ENCODE measurements at regions not wholly inside any gene's neighbourhood (a gene's known extent, or its start where the extent isn't known, plus 50 kb on each side); places are given as distances from the start of the nearest gene placed in this dataset.
"Not testable (repeated sequence)": the region's sequence is repeated elsewhere in the genome, so short reads cannot be mapped to it uniquely, and the experiment has no call there.

DNA sequence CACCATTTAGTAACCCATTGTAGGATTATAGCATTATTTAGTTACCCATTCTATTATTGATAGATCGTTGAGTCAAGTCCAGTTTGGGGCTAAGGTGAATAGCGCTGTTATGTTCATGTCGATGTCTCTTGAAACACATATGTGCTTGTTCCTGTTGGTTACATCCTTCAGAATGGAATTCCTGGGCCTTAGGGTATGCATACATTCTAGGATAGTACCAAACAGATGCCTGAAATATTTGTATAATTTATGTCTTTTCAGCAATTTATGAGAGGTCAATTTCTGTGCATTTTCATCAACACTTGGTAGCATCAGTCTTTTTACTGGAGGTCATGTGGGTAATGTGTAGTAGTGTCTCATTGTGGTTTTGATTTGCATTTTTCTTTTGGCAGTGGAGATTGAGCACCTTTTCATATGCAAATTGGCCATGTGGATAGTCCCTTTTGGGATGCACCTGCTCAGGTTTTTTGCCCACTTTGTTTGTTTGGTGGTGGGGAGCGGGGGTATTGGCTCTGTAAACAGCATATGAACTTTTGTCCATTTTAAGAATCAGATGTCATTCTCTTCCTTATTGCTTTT, 104.2 kb downstream of the CDRT15L2 start:
- DNase-seq = not testable (repeated sequence)

DNA sequence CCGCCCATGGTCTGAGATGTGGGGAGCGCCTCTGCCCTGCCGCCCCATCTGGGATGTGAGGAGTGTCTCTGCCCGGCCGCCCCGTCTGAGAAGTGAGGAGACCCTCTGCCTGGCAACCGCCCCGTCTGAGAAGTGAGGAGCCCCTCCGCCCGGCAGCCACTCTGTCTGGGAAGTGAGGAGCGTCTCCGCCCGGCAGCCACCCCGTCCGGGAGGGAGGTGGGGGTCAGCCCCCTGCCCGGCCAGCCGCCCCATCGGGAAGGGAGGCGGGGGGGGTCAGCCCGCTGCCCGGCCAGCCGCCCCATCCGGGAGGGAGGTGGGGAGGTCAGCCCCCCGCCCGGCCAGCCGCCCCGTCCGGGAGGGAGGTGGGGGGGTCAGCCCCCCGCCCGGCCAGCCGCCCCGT, 105.5 kb downstream of the CDRT15L2 start:
- DNase-seq = not testable (repeated sequence)

DNA sequence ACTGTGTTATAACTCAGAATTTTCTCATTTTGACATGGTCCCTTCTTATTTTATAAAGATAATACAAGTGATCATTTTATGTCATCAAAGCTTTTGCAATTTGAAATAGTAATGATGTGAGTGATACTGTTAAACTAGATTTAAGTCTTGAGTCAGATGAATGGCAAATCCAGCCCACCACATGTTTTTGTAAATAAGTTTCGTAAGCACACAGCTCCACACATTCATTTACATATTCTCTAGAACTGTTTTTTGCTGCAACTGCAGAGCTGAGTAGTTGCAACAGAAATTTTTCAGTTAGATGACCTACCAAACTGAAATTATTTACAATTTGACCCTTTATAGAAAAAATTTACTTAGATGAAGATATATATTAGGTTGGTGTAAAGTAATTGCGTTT, 108.1 kb downstream of the CDRT15L2 start:
- not testable (repeated sequence) for DNase-seq

DNA sequence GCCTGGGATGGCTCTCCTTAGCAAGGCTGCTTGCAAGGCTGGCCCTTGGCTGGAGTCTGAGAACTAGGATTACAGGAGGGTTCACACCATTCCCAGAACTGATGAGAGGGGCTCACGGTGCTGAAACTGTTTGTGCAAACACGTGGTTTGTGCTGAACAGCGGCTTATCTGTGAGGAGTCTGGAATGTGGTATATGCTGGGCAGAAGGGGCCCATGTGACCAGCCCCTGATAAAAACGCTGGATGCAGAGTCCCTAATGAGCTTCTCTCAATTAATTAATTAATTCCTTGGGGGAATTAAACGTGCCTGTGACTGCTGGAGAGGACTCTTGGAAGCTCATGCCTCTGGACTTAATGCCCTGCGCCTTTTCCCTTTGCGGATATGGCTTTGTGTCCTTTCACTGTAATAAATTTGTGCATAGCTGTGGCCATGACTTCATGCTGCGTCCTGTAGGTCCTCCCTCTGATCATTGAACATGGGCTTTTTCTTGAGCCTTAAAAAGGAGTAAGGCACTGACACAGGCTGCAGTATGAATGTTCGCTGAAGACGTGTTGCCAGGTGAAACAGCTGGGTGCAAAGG, 109.7 kb downstream of the CDRT15L2 start:
- DNase-seq = not testable (repeated sequence)

DNA sequence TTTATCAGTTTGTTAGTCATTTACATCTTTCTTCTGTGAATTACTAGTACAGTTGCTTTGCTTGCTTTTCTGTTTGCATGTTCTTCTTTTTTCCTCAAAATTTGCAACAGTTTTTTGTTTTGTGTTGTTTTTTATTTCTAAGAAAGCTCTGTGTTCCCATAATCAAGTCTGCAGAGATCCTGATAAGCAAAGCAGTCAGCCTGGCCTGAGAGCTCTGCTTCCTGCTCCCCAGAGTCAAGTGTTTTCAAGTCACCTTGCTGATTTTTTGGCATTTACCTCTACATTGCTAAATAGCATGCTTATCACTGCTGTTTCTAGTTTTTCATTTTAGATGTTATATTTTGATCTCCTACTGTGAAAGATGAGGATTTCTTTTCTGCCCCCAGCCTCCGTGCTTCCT, 113.2 kb downstream of the CDRT15L2 start:
- not testable (repeated sequence) for DNase-seq

DNA sequence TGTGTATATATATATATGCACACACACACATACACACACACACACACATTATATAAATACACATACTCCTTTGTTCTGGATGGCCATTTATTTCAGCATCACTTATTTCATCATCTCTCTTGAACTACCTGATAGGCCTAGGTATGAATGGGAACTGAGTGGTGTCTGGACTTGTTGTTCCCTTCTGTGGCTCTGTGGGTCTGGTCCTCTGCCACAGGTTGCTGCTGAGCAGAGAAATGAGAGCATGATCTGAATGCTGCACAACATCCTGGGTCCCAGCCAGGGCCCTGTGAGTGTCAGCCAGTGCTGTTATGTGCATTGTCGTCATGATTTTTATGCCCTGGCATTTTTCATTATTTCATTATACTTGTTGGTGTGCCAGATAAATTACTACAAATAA, 116.3 kb downstream of the CDRT15L2 start:
- not testable (repeated sequence) for DNase-seq

DNA sequence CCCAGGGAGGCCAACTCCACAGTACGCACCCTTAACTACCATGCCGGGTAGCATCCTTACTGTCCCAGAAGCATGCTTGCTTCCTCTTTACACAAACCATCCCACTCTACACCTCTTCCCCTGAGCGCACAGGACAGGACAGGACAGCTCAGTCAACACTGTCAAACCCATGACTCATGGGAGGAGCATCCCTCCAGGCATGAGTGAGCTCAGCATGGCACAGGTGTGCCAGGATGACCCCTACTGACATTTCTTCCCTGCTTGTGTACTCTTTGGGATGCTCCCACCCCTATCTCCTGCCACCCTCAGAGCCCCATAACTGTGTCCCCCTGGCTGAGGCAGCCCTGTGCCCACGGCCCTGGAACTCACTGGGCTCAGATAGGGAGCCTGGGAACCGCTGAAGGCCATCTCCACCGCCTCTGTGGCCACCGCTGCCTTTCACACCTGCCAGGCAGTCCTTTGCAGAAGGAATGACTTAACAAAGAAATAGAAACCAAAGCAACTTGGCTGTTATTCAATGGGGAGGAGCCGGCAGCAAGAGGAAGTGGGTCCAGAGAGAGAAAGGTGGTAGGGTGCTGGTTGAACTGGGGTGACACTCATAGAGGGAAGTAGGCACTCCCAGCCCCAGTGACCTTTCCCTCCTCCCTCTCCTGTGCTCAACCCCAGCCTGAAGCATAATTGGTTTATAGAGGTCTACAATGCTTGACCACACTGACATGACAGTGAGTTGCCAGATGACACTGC, 119.1 kb downstream of the CDRT15L2 start:
- peak; percentile 38 for DNase-seq

DNA sequence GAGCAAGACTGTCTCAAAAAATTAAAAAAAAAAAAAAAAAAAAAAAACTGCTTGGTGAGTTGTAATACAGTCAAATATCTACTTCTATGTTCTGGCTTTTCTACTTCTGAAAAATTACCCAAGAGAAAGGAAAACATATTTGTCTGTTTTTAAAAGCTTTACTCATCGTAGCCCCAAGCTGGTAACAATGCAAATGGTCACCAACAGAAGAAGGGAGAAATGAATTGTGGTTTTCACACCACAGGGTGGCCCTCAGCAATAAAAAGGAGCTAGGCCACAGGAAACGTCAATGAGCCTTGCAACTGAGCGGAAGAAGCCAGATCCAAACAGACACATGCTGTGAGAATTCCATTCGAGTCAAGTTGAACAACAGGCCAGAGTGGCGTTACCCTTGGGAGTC, 121.0 kb downstream of the CDRT15L2 start:
- DNase-seq = peak; percentile 2

DNA sequence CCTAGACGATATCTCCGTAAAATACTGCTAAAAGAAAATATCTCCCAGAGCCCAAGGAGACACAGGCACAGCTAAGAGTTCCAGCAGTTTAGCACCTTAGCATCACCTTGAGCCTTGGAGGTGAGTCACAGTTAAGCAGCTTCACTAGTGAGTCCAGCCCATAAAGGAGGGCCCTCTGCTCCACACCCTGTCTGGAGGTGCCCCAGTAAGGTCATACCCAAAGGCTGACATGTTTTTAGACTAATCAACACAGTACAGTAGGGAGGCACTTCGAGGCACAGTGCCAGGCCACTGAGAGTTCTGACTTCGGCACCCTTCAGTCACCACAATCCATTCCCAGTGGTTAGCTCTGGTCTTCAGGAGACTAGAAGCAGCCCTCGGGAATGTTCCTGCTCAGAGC, 121.8 kb downstream of the CDRT15L2 start:
- not testable (repeated sequence) for DNase-seq

DNA sequence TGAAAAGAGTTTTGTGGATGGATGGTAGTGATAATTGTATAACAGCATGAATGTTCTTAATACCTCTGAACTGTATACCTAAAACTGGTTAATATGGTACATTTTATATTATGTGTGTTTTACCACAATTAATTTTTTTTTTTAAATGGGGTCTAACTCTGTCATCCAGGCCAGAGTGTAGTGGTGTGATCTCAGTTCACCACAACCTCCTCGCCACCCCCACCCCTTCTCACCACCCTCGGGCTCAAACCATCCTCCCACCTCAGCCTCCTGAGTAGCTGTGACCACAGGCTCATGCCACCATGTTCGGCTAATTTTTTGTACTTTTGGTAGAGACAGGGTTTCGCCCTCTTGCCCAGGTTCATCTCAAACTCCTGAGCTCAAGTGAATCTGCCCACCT, 123.2 kb downstream of the CDRT15L2 start:
- DNase-seq = peak; percentile 12

DNA sequence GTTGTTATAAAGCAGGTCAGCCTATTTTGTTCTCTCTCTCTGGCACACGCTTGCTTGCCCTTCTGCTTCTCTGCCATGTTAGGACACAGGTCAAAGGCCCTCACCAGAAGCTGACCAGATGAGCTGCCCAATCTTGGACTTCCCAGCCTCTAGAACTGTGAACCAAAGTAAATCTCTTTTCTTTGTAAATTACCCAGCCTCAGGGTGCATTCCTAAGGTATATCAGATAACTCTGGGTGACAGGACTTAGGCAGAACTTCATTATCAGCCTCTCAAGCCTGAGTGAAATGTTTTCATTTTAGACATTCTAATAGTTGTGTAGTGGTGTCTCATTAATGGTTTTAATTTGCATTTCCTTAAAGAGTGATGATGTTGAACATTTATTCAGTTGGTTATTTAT, 124.3 kb downstream of the CDRT15L2 start:
- no peak for DNase-seq

DNA sequence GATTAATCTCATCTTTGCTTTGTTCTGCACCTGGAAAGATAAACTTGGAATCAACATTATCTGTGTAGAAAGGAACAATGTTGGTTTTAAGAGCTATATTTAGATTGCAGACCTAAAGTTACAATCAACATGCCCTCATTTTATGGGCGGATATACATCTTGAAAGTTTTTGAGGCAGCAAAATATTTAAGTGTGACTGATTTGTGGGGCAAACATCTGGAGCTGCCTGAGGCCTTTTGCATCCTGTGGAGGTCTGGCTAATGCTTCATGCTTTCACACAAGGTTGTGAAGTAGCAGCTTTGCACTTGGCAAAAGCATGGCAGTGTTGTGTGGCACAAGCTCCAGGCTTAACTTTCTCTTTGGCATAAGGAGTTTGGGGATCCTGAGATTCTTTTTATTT, 125.7 kb downstream of the CDRT15L2 start:
- not testable (repeated sequence) for DNase-seq

DNA sequence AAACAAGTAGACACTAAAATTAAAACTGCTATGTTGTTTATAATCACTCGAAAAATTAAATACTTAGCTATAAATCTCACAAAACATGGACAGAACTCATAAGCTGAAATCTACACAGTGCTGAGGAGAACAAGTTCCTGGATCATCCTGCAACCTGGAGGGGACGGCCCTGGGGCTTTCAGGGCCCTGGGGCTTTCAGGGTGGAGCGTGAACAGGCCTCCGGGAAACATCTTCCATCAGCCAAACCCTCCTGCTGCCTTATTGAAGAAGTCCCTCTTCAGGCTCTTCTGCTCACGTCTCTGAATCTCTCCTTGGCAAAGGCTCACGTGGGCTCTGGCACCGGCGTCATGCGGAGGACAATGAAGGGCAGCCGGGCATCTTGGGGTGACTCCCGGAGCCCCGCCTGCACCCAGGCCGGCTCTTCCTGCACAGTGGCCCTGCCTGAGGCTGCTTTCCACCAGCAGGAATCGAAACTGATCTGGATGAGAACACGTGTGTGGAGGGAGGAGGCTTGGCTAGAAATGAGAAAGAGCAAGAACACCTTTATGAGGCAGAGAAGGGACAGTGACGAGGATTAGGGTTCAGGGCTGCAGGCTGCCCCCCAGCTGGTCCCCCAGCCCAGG, 127.3 kb downstream of the CDRT15L2 start:
- no peak for DNase-seq

DNA sequence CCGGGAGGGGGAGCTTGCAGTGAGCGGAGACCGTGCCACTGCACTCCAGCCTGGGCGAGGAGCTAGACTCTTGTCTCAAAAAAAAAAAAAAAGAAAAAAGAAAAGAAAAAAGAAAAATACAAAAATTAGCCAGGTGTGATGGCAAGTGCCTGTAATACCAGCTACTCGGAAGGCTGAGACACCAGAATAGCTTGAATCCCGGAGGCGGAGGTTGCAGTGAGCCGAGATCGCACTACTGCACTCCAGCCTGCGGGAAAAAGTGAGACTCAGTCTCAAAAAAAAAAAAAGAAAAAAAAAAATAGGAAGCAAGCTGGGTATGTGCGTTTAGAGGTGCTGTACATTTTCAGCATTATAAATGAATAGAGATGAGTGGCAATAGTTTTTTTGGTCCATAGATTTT, 129.3 kb downstream of the CDRT15L2 start:
- DNase-seq = not testable (repeated sequence)

DNA sequence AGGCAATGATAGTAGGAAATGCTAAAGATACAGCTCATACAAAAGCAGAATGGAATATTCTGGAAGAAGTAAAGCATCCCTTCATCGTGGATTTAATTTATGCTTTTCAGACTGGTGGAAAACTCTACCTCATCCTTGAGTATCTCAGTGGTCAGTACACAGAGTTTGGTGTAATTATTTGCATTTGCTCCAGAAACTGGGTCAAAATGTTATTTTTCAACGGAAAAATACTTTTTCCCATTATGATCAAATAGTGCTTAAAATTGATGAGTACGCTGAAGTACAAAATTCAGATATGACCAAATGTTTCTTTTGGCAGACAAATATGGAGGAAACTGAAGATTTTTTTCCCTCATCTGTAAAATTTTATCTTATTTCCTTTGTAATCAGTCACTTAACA, 137.0 kb downstream of the CDRT15L2 start:
- not testable (repeated sequence) for DNase-seq

DNA sequence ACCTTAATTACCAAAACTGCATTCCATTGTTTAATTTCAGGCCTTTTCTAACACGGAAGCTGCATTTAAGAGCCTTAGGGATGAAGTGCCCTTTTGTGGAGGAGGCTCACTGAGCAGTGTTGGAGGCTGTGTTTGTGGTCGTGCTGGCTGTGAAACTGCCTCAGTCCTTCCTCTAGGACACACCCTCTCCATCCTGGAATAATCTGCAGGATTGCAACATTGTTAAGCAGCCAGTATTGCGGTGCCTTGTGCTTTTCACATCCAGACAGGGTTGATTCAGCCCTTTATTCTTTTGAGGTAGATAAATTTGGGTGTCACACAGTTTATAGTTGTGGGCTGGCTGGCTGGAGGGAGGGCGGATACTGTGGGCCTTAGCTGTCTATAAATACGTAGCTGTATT, 141.6 kb downstream of the CDRT15L2 start:
- DNase-seq = no peak

DNA sequence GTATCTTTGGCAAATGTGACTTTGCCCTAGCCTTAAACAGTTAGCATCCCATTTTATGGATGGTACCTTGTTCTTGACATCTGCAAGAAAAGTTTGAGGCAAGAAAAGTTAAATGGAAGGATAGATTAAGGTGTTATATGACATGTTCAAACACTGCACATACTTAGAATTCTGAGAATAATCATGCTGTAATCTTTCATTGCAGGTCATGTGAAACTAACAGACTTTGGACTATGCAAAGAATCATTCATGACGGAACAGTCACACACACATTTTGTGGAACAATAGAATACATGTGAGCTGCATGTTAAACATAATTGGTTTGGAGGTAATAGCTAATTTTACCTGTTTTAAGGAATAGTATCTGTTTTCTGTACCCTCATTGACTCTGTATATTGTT, 144.9 kb downstream of the CDRT15L2 start:
- DNase-seq = not testable (repeated sequence)

DNA sequence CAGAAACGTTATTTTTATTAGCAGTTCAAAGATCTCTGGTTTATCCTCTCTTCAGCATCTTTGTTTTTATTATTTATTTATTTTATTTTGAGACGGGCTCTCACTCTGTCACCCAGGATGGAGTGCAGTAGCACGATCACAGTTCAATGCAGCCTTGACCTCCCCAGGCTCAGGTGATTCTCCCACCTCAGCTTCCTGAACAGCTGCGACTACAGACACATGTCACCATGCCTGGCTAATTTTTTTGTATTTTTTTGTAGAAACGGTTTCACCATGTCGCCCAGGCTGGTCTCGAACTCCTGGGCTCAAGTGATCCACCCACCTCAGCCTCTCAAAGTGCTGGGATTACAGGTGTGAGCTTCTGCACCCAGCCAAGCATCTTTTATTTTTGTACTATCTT, 147.7 kb downstream of the CDRT15L2 start:
- DNase-seq = not testable (repeated sequence)

DNA sequence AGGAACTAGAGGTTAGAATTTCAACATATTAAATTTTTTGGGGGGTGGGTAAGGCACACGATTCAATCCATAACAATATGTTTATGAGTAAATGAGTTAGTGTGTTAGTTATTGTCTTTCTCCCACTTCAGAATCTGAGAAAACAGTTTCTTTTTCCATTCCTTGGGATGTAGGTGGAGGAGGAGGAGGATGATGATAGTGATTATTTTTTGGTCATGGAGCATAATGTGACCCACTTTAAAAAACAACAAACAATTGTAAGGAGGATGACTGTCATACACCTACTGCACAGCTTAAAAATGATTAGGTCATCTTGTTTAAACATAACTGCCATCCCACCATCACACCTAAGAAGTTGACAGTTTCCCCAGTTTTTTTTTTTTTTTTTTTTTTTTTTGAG, 148.7 kb downstream of the CDRT15L2 start:
- no peak for DNase-seq

DNA sequence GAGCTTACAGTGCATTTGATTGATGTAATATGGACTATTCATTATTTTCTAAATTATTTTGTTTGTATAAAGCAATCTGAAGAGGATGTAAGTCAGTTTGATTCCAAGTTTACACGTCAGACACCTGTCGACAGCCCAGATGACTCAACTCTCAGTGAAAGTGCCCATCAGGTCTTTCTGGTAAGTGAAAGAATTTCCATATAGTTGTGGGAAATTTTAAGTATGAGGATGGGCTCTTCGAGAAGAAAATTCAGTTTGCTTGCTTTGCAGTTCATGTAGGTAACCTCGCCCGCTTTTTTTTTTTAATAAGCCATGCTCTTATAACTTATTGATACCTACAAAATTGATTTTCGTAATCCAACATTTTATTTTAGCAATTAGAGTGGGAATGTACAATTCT, 151.6 kb downstream of the CDRT15L2 start:
- DNase-seq = not testable (repeated sequence)

DNA sequence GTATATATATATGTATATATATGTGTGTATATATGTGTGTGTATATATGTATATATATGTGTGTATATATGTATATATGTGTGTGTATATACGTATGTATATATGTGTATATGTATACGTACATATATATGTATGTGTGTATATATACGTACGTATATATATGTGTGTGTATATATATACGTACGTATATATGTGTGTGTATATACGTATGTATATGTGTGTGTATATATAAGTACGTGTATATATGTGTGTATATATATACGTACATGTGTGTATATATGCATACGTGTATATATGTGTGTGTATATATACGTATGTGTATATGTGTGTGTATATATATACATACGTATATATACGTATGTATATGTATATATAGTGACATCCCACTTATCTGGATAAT, 154.4 kb downstream of the CDRT15L2 start:
- no peak for DNase-seq

DNA sequence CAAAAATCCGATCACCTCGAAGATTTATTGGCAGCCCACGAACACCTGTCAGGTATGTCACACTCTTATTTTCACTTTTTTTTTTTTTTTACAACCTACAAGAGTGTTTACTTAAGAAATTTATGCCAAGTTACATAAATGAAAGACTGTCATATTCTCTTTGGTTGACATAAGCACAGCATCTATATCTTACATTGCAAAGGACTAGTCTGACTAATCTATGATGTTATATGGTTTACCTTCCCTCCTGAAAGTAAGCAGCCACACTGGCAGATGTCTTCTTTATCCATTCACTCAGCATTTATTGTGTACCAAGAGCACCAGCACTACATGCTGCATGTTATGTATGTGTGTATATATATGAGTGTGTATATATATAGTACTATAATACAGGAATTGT, 156.3 kb downstream of the CDRT15L2 start:
- no peak for DNase-seq

DNA sequence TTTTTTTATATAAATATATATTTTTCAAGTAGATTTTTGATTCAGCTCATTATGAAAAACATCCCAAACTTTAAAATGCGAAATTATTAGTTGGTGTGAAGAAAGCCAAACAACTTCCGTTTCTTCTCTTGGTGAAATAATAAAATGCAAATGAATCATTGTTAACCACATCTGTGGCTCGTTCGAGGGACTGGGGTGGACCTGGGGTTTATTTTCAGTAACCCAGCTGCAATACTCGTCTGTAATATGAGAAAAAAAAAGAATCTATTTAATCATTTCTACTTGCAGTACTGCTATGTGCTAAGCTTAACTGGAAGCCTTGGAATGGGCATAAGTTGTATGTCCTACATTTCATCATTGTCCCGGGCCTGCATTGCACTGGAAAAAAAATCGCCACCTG, 158.1 kb downstream of the CDRT15L2 start:
- not testable (repeated sequence) for DNase-seq

DNA sequence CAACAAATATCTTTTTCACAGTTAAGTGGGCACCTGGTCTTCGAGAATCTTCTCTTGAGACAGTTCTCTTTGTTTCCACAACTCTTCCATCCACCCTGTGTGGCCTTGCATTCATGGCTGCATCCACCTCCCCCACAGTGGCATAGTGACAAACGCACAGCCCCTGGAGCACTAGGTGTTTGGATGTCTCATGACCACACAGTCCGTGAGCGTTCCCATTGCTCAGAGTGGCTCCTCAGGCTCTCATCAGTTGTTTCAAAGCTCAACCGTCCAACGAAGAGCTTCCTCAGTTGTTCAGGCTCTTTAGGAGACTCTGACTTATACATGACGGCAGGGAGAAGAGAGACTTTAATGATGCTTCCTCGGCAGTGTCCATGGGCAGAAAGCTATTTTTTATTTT, 191.6 kb downstream of the CDRT15L2 start:
- DNase-seq = no peak

Data from CD4-positive, alpha-beta T cell treated with Interleukin-17A for 1 hour (primary cell).